Mesothelial cell of epicardium (in vitro differentiated cells): ENCODE measurements at regions not wholly inside any gene's neighbourhood (a gene's known extent, or its start where the extent isn't known, plus 50 kb on each side); places are given as distances from the start of the nearest gene placed in this dataset.

Source experiments
- DNase-seq, 2 experiments: peaks; one replicate each; pipeline ENCODE4 v3.0.0; 2021; ENCODE audit warnings: low spot score in 2 of 2; ENCODE audit not compliant: unreplicated experiment in 2 of 2
- H3K27ac Mint-ChIP-seq: 2 replicates; pipeline ENCODE4 v1.8.0; 2021; ENCODE audit warnings: mixed read lengths
- H3K27me3 Mint-ChIP-seq: 2 replicates; pipeline ENCODE4 v1.8.0; 2021; ENCODE audit warnings: low read depth, mixed read lengths
- H3K36me3 Mint-ChIP-seq: 2 replicates; pipeline ENCODE4 v1.8.0; 2021; ENCODE audit warnings: mixed read lengths
- H3K4me1 Mint-ChIP-seq: 2 replicates; pipeline ENCODE4 v1.8.0; 2021; ENCODE audit warnings: mixed read lengths
- H3K4me3 Mint-ChIP-seq: 2 replicates; pipeline ENCODE4 v1.8.0; 2021; ENCODE audit warnings: mild to moderate bottlenecking, moderate library complexity, mixed read lengths
- H3K9me3 Mint-ChIP-seq: 2 replicates; pipeline ENCODE4 v1.8.0; 2021; ENCODE audit warnings: mixed read lengths
- TF ChIP-seq, protein P1 (sequence below): fragments of 200-600 bp; sonication (generic); IDR thresholded peaks from one replicate; pipeline ENCODE4 v1.5.0; 2021; ENCODE audit warnings: antibody characterized with exemption; ENCODE audit not compliant: unreplicated experiment

DNA sequence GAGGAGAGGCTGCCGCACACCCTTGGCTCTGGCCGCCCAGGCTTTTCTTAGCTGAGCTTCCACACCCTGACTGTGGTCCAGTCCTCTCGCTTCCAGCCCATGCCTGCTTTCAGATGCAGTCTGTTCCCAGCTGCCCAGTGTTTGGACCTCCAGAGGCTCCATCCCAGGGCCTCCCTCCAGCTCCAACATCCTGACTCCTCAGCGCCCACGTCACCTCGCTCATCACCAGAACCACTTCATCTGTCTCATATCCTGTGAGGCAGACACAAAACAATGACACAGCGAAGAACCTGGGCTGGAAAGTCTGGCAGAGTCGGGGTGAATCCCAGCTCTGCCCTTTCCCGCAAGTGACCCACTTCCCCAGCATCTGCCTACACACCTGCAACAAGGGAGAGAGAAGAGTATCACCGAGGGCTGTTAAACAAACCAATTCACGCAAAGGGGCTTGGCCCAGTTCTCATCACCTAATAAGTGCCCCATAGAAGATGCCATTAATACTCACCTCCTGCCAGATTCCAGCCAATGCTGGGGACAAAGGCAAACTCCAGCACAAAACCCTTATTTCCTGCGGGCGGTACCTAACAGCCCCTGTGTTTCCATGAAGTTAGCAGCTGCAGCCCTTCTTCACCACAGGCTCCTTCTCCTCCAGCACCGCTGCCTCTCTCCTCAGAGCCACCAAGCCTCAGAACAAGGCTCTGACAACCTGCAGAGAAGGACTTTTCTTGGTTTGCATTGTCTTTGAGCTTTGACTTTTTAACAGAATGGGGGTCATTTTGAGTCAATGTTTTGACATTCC, 133.4 kb upstream of the CDH4 start:
- Mint-ChIP-seq H3K27ac (no peak overlapping the region), H3K9me3 (no peaks in the 10 kb centered on the region), H3K4me3 (no peak overlapping the region), H3K27me3 (peaks cover 50% of the 10 kb centered on the region), H3K4me1 (peaks cover 2% of the 10 kb centered on the region), H3K36me3 (no peaks in the 10 kb centered on the region)
- DNase-seq: no peak
- TF ChIP-seq, protein P1, sequence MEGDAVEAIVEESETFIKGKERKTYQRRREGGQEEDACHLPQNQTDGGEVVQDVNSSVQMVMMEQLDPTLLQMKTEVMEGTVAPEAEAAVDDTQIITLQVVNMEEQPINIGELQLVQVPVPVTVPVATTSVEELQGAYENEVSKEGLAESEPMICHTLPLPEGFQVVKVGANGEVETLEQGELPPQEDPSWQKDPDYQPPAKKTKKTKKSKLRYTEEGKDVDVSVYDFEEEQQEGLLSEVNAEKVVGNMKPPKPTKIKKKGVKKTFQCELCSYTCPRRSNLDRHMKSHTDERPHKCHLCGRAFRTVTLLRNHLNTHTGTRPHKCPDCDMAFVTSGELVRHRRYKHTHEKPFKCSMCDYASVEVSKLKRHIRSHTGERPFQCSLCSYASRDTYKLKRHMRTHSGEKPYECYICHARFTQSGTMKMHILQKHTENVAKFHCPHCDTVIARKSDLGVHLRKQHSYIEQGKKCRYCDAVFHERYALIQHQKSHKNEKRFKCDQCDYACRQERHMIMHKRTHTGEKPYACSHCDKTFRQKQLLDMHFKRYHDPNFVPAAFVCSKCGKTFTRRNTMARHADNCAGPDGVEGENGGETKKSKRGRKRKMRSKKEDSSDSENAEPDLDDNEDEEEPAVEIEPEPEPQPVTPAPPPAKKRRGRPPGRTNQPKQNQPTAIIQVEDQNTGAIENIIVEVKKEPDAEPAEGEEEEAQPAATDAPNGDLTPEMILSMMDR: no peak

DNA sequence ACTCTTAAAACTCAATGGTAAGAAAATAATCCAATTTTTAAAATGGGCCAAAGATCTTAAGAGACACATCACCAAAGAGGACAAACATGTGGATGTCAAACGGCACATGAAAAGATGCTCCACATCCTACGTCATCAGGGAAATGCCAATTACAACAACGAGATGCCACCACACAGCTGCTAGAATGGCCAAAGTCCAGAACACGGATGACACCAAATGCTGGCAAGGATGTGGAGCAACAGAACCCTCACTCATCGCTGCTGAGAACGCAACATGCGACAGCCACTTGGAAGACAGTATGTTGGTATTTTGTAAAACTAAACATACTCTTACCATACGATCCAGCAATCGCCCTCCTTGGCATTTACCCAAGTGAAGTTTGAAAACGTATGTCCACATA, 132.8 kb upstream of the CDH4 start:
- DNase-seq: no peak
- no peak overlapping the region for H3K27ac Mint-ChIP-seq
- H3K9me3 Mint-ChIP-seq: no peaks in the 10 kb centered on the region
- H3K36me3 Mint-ChIP-seq: no peaks in the 10 kb centered on the region
- H3K4me1 Mint-ChIP-seq: peaks cover 2% of the 10 kb centered on the region
- H3K4me3 Mint-ChIP-seq: no peak overlapping the region
- TF ChIP-seq, protein P1: no peak
- peaks cover 50% of the 10 kb centered on the region for H3K27me3 Mint-ChIP-seq

DNA sequence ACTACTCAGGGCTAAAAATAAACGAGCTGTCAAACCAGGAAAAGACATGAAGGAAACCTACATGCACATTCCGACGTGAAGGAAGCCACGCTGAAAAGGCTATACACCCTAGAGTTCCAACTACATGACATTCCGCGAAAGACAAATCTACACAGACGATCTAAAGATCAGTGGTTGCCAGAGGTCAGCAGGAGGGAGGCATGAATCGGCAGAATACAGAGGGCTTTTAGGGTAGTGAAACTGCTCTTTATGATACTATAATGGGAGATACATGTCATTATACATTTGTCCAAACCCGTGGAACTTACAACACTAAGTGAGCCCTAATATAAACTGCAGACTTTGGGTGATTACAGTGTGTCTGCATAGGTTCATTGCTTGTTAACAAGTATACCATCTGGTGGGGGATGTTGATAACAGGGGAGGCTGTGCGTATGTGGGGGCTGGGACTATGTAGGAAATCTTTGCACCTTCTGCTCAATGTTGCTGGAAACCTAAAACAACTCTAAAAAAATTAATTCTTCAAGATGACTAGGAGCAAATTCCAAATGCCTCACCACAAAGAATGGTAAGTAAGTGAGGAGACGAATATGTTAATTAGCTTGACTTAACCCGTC, 132.2 kb upstream of the CDH4 start:
- Mint-ChIP-seq H3K4me1 (peaks cover 2% of the 10 kb centered on the region), H3K9me3 (no peaks in the 10 kb centered on the region), H3K4me3 (no peak overlapping the region), H3K36me3 (no peaks in the 10 kb centered on the region), H3K27ac (no peak overlapping the region), H3K27me3 (peaks cover 50% of the 10 kb centered on the region)
- TF ChIP-seq, protein P1: no peak
- no peak for DNase-seq

DNA sequence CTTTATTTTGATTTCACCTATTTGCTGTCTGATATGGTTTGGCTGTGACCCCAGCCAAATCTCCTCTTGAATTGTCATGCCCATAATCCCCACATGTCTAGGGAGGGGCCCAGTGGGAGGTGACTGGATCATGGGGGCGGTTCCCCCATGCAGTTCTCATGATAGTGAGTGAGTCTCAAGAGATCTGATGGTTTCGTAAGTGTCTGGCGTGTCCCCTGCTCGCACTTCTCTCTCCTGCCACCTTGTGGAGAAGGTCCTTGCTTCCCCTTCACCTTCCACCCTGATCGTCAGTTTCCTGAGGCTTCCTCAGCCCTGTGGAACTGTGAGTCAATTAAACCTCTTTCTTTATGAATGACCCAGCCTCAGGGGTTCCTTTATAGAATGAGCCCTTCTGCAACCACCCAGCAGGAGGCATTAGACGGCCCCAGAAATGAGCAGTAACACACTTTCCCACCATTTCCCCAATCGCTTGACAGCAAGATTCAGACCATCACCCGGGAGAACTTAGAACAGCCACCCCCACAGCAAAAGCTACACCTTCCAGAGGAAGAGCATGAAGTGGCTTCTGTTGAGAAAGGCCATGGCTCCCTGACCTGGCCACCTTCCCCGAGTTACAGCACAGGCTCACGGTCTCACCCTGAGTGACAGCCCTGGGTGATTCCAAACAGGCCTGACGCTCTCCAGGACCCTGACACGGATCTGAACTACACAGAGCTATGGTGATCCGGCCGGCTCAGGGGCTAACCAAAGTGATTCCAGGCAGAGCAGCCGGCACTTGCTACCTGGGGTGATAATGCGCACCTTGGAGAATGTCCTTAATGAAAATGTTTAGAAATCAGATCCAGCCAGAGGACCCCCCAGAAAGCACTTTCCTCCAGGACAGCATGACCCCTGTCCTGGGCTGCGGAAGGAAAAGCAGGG, 131.2 kb upstream of the CDH4 start:
- peaks cover 2% of the 10 kb centered on the region for H3K4me1 Mint-ChIP-seq
- peaks cover 45% of the 10 kb centered on the region for H3K27me3 Mint-ChIP-seq
- H3K36me3 Mint-ChIP-seq: no peaks in the 10 kb centered on the region
- no peak overlapping the region for H3K4me3 Mint-ChIP-seq
- DNase-seq: no peak
- H3K9me3 Mint-ChIP-seq: no peaks in the 10 kb centered on the region
- TF ChIP-seq, protein P1: peak; percentile 36
- H3K27ac Mint-ChIP-seq: no peak overlapping the region

DNA sequence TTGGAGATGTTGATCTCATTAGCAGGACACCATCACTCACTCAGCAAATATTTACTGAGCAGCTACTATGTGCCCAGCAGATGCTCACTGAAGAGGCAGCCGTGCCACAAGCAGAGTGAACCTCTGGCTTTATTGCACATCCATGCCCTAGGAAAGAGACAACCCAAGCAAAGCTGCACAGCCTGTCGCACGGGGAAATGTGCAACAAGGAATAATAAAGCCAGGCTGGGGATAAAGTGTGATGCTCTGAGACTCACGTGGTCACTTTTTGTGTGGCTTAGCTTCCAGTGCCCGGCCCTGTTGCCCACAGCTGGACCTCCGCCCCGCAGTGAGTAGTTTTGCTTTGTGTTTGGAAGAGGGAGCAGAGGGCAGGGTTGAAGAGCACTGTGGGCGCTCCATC, 130.4 kb upstream of the CDH4 start:
- Mint-ChIP-seq H3K4me3 (no peak overlapping the region), H3K27ac (no peak overlapping the region), H3K4me1 (peaks cover 2% of the 10 kb centered on the region), H3K9me3 (no peaks in the 10 kb centered on the region), H3K27me3 (peaks cover 45% of the 10 kb centered on the region), H3K36me3 (no peaks in the 10 kb centered on the region)
- TF ChIP-seq, protein P1: no peak
- no peak for DNase-seq
